Adrenal gland (tissue), 5 donors: ENCODE measurements at regions not wholly inside any gene's neighbourhood (a gene's known extent, or its start where the extent isn't known, plus 50 kb on each side); places are given as distances from the start of the nearest gene placed in this dataset.

Source experiments
- POLR2A ChIP-seq, 2 donors: fragments of 450-650 bp; IDR thresholded peaks; one replicate each; pipeline ENCODE4 v1.6.1; 2017; ENCODE audit warnings: antibody characterized with exemption in 2 of 2, mild to moderate bottlenecking in 2 of 2, moderate library complexity in 1 of 2
- TF ChIP-seq, protein P1 (sequence below), 6 experiments: fragments of 450-650 bp in 4 of 6; fragments of 200-600 bp in 2 of 6; sonication (generic) in 1 of 6; IDR thresholded peaks; 1 replicate in 5 of 6; 2 replicates in 1 of 6; pipeline versions ENCODE4 v1.5.1 to v1.8.0; 2016 to 2021; ENCODE audit warnings: antibody characterized with exemption in 6 of 6, mild to moderate bottlenecking in 2 of 6, moderate library complexity in 1 of 6
- donor health status: DM: no; HTN: no; CAD: no.

- TF ChIP-seq POLR2A (IDR thresholded peaks at IDR 0.05): no peak
- TF ChIP-seq, protein P1, sequence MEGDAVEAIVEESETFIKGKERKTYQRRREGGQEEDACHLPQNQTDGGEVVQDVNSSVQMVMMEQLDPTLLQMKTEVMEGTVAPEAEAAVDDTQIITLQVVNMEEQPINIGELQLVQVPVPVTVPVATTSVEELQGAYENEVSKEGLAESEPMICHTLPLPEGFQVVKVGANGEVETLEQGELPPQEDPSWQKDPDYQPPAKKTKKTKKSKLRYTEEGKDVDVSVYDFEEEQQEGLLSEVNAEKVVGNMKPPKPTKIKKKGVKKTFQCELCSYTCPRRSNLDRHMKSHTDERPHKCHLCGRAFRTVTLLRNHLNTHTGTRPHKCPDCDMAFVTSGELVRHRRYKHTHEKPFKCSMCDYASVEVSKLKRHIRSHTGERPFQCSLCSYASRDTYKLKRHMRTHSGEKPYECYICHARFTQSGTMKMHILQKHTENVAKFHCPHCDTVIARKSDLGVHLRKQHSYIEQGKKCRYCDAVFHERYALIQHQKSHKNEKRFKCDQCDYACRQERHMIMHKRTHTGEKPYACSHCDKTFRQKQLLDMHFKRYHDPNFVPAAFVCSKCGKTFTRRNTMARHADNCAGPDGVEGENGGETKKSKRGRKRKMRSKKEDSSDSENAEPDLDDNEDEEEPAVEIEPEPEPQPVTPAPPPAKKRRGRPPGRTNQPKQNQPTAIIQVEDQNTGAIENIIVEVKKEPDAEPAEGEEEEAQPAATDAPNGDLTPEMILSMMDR (IDR thresholded peaks at IDR 0.05): no peak
These were observed 181.8 kb downstream of the SP3 start for GRCh38 chr2:173783382-173783781.
